ENCODE measurements at regions not wholly inside any gene's neighbourhood (a gene's known extent, or its start where the extent isn't known, plus 50 kb on each side); places are given as distances from the start of the nearest gene placed in this dataset.

- TF ChIP-seq CTCF (optimal IDR thresholded peaks at IDR 0.05 in 1 of 3, IDR thresholded peaks at IDR 0.05 in 1 of 3, conservative IDR thresholded peaks at IDR 0.05 in 1 of 3; ENCODE audit: extremely low read depth in 1 of 3, insufficient read depth in 2 of 3, low read length in 3 of 3) (no peak), EZH2 (IDR thresholded peaks at IDR 0.05; ENCODE audit: low read length) (no peak)
Measured at GRCh38 chr17:5677620-5678019, 93.3 kb upstream of the NLRP1 start.

All from keratinocyte (primary cell).